Tibial nerve (tissue), 1 donor: ENCODE measurements at regions not wholly inside any gene's neighbourhood (a gene's known extent, or its start where the extent isn't known, plus 50 kb on each side); places are given as distances from the start of the nearest gene placed in this dataset. TPM values are rescaled to one million over a fixed set of nuclear protein-coding genes. Genes with fewer than 3 reads are reported as not detected.

ENCODE experiments used
- small RNA-seq: library from RNA; depleted of rRNA; stranded (forward); fragments of <200 nt; gene quantifications from one replicate; pipeline ENCODE3, GENCODE V24; 2016

Small RNAs in the stretch of these regions (small RNA-seq; reads per million reads assigned to genes)
- gene RN7SL683P (not detected), gene SNORD56B (not detected)
